NCI-H128 (cell line): ENCODE measurements at regions not wholly inside any gene's neighbourhood (a gene's known extent, or its start where the extent isn't known, plus 50 kb on each side); places are given as distances from the start of the nearest gene placed in this dataset.
"Not testable (repeated sequence)": the region's sequence is repeated elsewhere in the genome, so short reads cannot be mapped to it uniquely, and the experiment has no call there.

Source experiments
- DNase-seq: peaks from one replicate; lab custom pipeline; 2025; ENCODE audit not compliant: unreplicated experiment; lab: John Stamatoyannopoulos, UW

DNA sequence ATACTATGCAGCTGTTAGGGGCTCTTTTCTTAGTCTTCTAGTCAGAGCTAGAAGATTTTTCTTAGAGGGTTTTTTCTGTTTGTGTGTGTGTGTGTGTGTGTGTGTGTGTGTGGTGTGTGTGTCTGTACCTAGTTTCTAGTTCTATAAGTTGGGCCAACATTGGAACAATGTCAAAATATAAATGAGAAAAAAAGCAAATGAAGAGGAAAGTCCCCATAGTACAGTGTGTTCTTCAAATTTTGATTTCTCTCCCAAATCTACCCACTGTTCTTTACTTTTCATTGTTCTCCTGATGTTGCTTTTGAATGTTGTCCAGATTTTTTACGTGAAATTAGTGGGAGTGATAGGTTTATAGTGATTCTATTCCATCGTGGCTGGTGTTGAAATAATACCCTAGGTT, 2153.4 kb upstream of the RAG2 start:
- no peak for DNase-seq

DNA sequence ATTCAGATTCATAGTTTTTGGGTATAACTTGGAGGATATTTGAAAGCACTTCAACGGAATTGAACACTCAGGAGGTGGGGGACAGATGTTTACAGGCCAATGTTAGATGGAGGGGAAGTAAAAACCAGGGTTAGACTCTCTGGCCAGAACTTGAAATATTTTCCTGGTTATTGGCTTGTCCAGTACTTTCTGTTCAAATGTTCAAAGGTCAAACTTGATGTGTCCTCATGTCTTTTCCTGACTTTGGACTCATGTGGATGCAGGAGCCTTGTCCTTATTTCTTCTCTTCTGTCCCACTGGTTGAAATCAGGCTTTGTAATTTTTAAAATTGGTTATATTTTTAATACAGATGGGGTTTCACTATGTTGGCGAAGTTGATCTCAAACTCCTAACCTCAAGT, 2148.5 kb upstream of the RAG2 start:
- not testable (repeated sequence) for DNase-seq

DNA sequence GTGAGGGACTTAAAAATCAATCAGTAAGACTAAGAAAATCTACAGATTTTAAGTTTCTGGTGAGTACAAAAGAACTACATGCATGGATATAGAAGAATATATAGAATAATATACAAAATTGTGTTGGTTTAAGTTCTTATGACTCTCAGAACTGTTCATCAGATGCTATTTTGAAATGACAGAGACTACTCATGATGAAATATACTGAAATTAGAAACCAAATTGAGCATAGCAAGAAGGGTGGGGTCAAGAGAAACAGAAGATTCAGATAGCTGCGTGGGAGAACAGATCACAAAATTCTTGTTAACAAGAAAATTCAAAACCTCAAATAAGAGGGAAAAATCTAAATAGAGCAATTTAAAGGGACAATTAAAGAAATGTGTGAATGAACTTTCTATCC, 2125.3 kb upstream of the RAG2 start:
- no peak for DNase-seq

DNA sequence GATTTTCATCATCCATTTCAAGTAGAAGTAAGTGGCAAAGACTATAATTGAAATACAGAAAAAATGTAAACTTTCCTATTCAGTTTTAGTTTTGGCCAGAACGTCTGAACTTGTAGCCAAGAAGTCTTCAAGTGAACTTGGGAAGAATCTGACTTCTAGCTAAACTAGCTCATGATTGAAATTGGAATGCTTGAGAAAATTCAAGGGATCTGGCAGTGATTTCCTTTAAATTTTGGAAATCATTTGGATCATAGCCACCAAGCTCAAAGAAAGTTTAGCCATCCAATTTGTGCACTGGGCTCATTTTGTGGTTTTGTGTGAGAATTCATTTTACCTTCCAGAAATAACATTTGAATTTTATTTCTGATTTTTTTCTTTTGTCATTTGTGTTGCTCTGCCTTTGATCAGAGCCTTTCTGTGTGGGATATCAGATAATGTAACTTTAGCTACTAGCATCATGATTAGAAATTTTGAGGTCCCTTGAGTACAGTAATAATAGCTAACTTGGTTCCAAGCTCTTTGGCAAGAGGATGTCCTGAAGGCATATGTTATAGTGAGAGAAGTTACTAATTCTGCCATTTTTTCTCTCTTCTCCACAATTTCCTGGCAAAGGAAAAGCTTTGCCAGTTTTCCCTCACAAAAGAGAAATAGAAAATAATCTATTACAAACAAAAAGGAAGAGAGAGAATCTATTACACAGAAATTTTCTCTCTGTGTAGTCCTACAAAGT, 2123.7 kb upstream of the RAG2 start:
- no peak for DNase-seq

DNA sequence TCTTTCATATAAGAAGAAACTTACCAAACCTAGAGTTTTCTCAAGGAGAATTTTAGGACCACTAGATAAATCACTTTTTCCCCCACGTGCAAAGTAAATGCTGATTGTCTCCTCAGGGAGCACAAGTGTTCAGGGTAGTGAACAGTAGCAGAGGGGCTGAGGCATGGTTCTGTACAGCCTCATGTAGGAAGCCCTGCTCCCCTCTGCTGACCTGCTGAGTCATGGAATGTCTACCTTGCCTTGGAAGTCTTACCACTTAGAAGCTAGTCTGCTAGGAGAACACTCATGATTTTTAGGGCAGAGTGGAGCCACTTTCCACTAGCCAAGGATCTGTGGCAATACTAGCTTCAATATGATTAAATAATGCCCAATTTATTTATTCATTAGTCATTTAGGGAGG, 2120.6 kb upstream of the RAG2 start:
- no peak for DNase-seq

DNA sequence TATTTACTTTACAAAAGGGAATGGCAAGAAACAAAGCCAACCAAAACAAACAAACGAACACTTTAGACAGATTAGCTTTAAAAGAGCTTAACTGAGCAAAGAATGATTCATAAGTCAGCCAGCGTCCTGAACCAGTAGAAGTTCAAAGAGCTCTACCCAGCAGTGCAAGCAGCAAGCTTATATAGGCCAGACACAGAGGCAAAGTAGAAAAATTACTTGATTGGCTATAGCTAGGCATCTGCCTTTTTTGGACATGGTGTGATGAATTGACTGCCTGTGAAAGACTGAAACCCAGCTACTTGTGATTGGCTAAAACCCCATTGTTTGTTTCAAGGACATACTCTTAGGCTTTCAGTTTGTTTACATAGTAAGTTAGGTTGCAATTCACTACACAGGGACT, 2120.0 kb upstream of the RAG2 start:
- no peak for DNase-seq

DNA sequence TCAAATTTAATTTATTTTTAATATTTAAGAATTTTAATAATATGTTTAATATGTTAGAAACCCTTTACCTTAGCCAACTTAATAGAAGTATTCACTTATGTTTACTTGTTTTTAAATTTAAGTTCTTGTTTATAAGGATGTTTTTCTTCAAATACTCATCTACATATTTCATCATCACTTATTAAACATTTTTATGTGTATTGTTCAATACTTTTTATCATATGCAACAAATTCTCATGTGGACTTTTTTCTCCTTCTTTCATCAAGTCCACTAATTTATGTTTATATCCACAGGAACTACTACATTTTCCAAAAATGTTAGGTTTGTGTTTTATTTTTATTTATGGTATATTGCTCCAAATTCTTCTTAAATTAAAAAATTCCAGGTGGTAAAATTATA, 2113.1 kb upstream of the RAG2 start:
- no peak for DNase-seq

DNA sequence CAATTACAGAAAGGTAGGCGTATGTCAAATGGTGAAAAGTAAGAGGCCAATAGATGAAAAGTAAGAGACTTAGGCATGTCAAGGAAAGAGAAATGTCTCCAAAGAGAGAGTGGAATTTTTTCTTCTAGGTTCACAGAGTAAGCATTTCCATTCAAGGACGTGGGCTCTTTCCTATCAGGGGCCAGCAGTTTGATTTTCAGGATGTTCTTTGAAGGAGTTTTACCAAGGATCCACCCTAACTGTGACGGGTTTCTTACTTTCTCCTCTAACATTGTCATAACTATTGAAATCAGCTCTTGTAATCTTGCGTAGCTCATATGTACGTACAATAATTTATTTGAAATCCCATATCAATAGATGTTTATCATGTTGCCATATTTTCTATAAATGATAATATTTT, 2112.2 kb upstream of the RAG2 start:
- no peak for DNase-seq

DNA sequence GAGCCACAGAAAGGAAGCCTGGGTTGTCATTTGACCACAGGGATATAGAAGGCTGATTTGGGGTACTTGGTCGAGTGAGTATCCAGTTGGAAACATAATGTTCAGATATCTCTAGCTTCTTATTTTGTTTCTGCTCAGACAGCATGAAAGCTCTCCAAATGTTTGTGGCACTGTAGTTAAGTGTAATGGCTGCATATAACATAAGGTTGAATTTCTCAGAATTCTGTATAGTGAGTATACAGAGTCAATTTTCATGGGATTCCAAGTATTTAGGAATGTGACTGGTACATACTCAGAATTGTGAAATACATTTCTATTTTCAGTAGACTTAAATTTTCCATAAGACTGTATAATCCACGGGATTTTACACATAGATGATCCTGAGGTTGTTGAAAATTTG, 2102.1 kb upstream of the RAG2 start:
- no peak for DNase-seq

DNA sequence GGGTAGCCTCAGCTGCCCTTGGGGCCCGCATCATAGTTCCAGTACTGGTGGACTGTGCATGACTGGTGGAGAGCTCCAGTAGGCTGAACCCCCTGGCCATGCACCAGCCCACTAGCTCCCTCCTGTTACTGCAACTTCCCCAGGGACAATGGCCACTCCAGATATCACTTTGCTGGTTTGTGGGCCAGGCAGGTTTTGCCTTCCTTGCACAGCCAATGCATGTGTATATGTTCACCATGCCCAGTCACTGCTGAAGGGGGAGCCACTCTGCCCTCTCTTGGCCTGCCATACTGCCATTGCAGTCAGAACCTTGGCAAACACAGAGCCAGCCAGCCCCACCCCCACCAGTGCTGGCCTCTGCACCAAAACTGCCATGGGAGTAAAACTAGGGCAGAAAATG, 2095.3 kb upstream of the RAG2 start:
- no peak for DNase-seq

DNA sequence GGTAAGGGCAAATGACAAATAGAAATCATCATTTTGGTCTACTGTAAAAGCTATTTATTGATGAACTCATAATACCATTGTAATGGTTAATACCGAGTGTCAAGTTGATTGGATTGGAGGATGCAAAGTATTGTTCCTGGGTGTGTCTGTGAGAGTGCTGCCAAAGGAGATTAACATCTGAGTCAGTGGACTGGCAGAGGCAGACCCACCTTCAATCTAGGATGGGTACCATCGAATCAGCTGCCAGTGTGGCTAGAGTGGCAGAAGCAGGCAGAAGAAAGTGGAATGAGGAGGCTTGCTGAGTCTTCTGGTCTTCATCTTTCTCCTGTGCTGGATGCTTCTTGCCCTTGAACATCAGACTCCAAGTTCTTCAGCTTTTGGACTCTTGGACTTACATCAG, 2092.2 kb upstream of the RAG2 start:
- not testable (repeated sequence) for DNase-seq

DNA sequence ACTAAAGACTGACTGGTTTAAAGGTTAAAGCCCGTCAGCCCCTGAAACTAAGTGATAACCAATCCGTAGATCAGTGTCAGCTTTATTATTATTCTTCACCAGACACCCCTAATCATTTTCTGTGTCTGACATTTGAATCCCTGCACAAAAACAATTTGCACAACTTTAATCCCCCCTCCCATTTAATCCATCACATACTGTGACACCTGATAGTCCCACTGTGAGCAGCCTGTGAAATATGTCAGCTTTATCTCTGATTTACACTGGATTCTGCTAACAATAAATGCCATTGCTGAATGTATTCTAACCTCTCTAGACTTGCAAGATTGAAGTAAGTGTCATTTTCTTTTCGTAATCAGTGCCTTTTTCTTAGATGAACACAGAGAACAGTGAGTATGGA, 2089.0 kb upstream of the RAG2 start:
- DNase-seq: no peak

DNA sequence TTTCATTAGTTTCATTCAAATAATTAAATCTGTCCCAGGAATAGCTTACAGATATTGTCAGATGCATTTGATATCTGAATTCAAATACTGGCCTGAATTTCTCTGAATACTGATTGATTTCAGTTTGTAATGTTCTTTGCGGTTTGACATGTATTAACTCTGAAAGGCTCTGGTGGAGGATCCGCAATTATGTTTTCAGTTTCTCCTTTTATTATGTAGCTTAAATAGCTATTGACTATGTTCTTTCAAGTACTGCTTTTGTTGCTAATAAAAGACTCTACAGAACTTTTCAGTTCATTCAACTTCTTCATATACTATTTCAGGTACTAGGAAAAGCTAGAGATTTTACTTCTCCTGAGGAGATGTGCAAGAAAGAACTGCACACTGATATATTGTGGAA, 2085.4 kb upstream of the RAG2 start:
- no peak for DNase-seq

DNA sequence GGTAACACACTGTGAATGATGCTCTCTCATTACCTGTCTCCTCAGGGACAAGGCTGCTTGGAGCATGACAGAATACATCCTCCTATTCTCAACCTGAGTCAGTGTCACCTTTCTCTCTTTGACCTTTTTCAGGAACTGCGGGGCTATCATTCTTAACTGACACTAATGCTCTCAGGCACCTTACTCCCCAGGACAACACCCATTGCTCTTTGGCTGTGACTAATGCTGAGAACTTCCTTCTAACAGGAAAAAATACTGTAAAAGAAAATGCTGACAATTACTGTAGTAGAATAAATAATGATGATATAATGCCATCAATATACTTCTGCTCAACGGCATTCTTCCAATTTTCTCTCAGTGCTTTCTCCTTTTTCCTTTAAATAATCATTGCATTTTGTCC, 2082.7 kb upstream of the RAG2 start:
- DNase-seq: no peak

DNA sequence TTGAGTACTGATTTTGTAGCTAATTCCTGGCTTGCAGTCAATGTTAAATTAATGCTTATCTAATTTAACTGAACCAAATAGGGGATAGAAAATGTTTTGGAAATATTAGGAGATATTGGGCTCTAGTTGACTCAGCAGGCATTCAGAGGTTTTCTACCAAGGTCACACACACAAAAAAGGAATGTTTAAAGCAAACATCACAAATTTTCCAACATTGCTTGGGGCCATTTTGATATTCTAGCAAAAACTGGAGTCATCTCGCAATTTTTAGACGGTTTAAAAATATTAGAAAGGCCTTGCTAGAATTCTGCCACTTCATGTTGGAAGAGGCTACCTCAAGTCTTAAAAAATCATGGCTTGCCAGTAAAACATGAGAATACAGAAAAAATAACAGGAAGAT, 2082.1 kb upstream of the RAG2 start:
- DNase-seq: no peak

DNA sequence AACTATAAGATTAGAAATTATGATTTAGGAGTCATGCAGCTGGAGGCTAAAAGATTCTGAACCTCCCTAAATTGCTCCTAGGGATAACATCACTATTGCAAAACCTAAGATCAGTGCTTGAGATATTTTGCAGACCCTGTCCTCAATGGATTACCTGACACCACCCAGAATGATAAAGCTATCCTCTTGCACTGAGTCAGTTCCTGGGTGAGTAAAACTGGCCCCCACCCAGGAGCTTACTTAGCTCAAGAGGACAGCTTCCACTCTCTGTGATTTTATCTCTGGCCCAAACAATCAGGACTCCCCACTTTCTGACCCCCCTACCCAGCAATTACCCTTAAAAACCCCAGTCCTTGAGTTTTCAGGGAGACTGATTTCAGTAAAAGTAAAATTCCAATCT, 2074.4 kb upstream of the RAG2 start:
- DNase-seq: no peak

DNA sequence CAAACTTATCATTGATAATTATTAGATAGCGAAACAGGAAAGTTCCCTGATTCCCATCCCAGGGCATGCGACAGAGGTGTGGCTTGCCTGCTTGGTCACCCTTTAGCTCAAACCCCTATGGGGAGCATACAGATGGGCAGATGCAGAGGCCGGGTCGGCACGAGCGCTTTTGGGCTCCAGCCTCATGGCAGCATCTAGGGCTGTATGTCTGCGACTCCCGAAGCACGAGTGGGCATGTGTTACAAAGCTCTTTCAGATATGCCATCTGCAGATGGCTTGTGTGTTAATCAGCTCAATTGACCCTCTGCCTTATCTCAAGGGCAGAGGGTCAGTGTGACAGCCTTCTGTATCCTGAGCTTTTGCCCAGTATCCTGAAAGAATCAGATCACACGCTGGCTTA, 2069.3 kb upstream of the RAG2 start:
- DNase-seq: no peak

DNA sequence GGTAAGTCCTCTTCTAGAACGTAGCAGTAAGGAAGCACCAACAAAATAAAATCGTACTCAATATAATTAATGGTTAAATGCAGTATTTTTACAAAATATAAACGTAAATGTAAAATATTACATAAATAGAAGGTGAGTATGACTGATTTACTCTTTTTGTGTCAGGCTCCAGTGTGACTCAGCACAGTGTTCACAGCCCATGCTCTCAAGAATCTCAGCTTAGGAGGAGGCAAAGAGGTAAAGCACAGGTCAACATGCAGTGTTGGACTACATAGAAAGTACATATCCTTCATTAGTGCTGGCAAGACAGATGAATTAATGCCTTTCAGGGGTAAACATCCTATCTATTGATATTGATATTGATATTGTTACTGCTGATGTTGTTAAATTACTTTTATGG, 2050.6 kb upstream of the RAG2 start:
- DNase-seq: no peak

DNA sequence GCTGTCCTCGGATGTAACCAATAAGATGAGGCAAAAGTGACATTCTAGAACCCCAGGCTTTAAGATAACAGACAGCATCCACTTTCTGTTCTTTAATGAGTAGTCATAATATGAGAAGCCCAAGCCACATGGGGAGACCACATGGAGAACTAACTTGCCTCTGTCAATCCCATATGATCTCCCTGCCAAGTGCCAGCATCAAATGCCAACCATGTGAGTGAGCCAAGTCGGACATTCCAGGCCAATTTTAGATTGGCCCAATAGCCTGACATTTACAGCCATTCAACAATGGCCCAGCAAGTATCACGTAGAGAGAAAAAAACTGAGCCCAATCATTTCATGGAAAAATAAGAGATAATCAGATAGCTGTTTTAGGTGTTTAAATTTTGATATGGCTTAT, 2048.3 kb upstream of the RAG2 start:
- DNase-seq: no peak

DNA sequence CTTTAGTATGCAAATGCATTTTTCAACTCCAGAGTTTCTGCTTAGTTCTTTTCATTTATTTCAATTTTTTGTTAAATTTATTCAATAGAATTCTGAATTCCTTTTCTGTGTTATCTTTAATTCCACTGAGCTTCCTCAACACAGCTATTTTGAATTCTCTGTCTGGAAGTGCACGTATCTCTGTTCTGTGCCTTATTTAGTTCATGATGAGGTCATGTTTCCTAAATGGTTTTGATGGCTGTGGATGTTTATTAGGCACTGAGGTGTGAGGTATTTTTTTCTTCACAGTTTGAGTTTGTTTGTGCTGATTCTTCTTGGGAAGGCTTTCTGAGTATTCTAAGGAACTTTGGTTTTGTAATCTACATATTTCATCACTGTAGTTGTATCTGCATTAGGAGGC, 2042.8 kb upstream of the RAG2 start:
- DNase-seq: no peak

DNA sequence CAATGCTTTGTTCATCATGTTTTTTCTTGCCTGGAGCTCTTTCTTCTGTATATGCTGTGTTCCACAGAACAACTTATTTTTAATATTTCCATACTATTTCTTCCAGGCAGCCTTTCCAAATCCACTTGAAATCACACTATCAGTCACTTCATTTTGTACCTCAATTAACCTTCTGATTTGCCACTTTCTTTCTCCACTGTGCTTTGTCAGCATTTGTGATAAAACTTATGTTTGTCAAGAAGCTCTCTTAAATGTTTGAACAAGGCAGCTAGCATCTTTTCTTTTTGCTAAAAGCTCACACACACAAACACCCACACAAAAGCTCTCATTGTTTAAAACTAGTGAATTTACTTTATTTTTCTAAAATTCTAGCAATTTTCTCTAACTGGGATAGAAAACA, 2014.7 kb upstream of the RAG2 start:
- no peak for DNase-seq

DNA sequence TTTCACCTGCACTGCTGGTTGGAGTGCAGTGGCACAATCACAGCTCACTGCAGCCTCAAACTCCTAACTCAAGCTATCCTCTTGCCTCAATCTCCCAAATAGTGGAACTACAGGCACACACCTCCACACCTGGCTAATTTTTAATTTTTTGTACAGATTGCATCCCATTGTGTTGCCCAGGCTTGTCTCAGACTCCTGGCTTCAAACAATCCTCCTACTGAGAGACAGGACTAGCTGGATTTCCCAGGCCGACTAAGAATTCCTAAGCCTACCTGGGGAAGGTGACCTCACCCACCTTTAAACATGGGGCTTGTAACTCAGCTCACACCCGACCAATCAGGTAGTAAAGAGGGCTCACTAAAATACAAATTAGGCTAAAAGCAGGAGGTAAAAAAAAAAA, 2003.3 kb upstream of the RAG2 start:
- not testable (repeated sequence) for DNase-seq

DNA sequence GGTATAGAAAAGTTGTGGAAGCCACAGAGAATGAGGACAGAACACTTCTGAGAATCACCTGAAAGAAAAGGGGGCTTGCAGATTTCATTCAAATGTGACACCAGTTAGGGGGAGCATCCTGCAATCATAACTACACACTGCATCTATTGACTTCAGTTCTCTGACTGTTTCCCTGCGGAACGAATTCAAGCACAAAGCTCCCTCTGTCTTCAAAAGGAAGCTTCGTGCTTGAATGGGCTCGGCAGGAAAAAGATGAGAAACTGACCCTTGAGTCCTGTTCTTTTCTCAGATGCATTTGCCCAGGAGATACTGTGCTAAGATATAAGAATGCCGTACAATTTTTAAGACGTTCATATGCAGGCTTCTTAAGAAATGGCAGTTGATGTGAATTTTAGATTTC, 2000.4 kb upstream of the RAG2 start:
- DNase-seq: no peak
